ENCODE measurements at regions not wholly inside any gene's neighbourhood (a gene's known extent, or its start where the extent isn't known, plus 50 kb on each side); places are given as distances from the start of the nearest gene placed in this dataset.
"Not testable (repeated sequence)": the region's sequence is repeated elsewhere in the genome, so short reads cannot be mapped to it uniquely, and the experiment has no call there.

- no peak overlapping the region for H3K4me3 ChIP-seq (ENCODE audit: control insufficient read depth in 1 of 2, extremely low read depth in 1 of 2, low read length in 1 of 2)
- no peak overlapping the region for H3K4me3 Mint-ChIP-seq
- DNase-seq (no peak), ATAC-seq (replicated peaks in 1 of 4) (no peak)
- peaks cover 7 to 14% of the 10 kb centered on the region in 2 donors for H3K27me3 Mint-ChIP-seq
- peaks cover 2 to 13% (median 5%) of the 10 kb centered on the region in 3 donors for H3K9me3 Mint-ChIP-seq
- 64% methylated on average over 6 of the region's 7 CpGs for WGBS (ENCODE audit: insufficient coverage)
- no peak overlapping the region for H3K27ac ChIP-seq (ENCODE audit: low read length)
- peaks cover 0 to 5% (median 3%) of the 10 kb centered on the region in 3 donors for H3K4me1 Mint-ChIP-seq
- H3K36me3 ChIP-seq (ENCODE audit: control insufficient read depth in 2 of 2, extremely low read depth in 1 of 2, insufficient read depth in 1 of 2, low read length in 1 of 2), result no peaks in the 10 kb centered on the region
- H3K9me3 ChIP-seq, result no peaks in the 10 kb centered on the region
- no peak overlapping the region for H3K27ac Mint-ChIP-seq
- peaks cover 0 to 27% of the 10 kb centered on the region in 2 experiments for H3K27me3 ChIP-seq (replicated peaks in 1 of 2; ENCODE audit: control insufficient read depth in 2 of 2, extremely low read depth in 1 of 2, insufficient read depth in 2 of 2, low read length in 1 of 2)
- no peaks in the 10 kb centered on the region for H3K36me3 Mint-ChIP-seq
- ChIA-PET POLR2A (no interaction called here), CTCF (no interaction called here)
- peaks cover 0 to 3% of the 10 kb centered on the region in 2 experiments for H3K4me1 ChIP-seq (ENCODE audit: control insufficient read depth in 1 of 2, extremely low read depth in 1 of 2, insufficient read depth in 2 of 2, low read length in 2 of 2)
Observed at GRCh38 chr5:179453616-179454015, 96.7 kb upstream of the RUFY1 start.

- peaks cover 0 to 3% of the 10 kb centered on the region in 2 experiments for H3K4me1 ChIP-seq (ENCODE audit: control insufficient read depth in 1 of 2, extremely low read depth in 1 of 2, insufficient read depth in 2 of 2, low read length in 2 of 2)
- H3K27me3 ChIP-seq (replicated peaks in 1 of 2; ENCODE audit: control insufficient read depth in 2 of 2, extremely low read depth in 1 of 2, insufficient read depth in 2 of 2, low read length in 1 of 2), result peaks cover 0 to 27% of the 10 kb centered on the region in 2 experiments
- no peaks in the 10 kb centered on the region for H3K36me3 ChIP-seq (ENCODE audit: control insufficient read depth in 2 of 2, extremely low read depth in 1 of 2, insufficient read depth in 1 of 2, low read length in 1 of 2)
- H3K9me3 ChIP-seq, result no peaks in the 10 kb centered on the region
- no peak overlapping the region for H3K27ac Mint-ChIP-seq
- ATAC-seq (replicated peaks in 1 of 4) (no peak), DNase-seq (no peak)
- POLR2A ChIA-PET, result no interaction called here
- H3K4me1 Mint-ChIP-seq, result peaks cover 0 to 5% (median 3%) of the 10 kb centered on the region in 3 donors
- H3K9me3 Mint-ChIP-seq, result peaks cover 1 to 12% (median 5%) of the 10 kb centered on the region in 3 donors
- H3K36me3 Mint-ChIP-seq, result no peaks in the 10 kb centered on the region
- CTCF ChIA-PET, result interaction anchor here in 1 of 2 donors (0.5 kb wide), 1 partner anchor 54 kb away, joined by 3 read pairs; no protein-coding TSS in a partner anchor
- H3K27ac ChIP-seq (ENCODE audit: low read length), result no peak overlapping the region
- H3K4me3 Mint-ChIP-seq, result no peak overlapping the region
- H3K27me3 Mint-ChIP-seq, result peaks cover 7 to 14% of the 10 kb centered on the region in 2 donors
- WGBS (ENCODE audit: insufficient coverage), result 86% methylated on average over 20 of the region's 20 CpGs
- no peak overlapping the region for H3K4me3 ChIP-seq (ENCODE audit: control insufficient read depth in 1 of 2, extremely low read depth in 1 of 2, low read length in 1 of 2)
Observed at GRCh38 chr5:179452356-179453230, 97.8 kb upstream of the RUFY1 start.

GRCh38 chr5:179451828-179452196, 98.5 kb upstream of the RUFY1 start:
- CTCF ChIA-PET, result interaction anchor here in 1 of 2 donors (0.5 kb wide), 1 partner anchor 54 kb away, joined by 3 read pairs; no protein-coding TSS in a partner anchor
- Mint-ChIP-seq H3K9me3 (peaks cover 0 to 7% (median 5%) of the 10 kb centered on the region in 3 donors), H3K36me3 (no peaks in the 10 kb centered on the region), H3K4me3 (no peak overlapping the region), H3K4me1 (peaks cover 0 to 5% (median 3%) of the 10 kb centered on the region in 3 donors), H3K27me3 (peaks cover 6 to 14% of the 10 kb centered on the region in 2 donors), H3K27ac (no peak overlapping the region)
- DNase-seq, result no peak
- Histone ChIP-seq H3K36me3 (ENCODE audit: control insufficient read depth in 2 of 2, extremely low read depth in 1 of 2, insufficient read depth in 1 of 2, low read length in 1 of 2) (no peaks in the 10 kb centered on the region), H3K27ac (ENCODE audit: low read length) (no peak overlapping the region), H3K27me3 (replicated peaks in 1 of 2; ENCODE audit: control insufficient read depth in 2 of 2, extremely low read depth in 1 of 2, insufficient read depth in 2 of 2, low read length in 1 of 2) (peaks cover 0 to 27% of the 10 kb centered on the region in 2 experiments), H3K4me3 (ENCODE audit: control insufficient read depth in 1 of 2, extremely low read depth in 1 of 2, low read length in 1 of 2) (no peak overlapping the region), H3K4me1 (ENCODE audit: control insufficient read depth in 1 of 2, extremely low read depth in 1 of 2, insufficient read depth in 2 of 2, low read length in 2 of 2) (peaks cover 0 to 3% of the 10 kb centered on the region in 2 experiments), H3K9me3 (no peaks in the 10 kb centered on the region)
- POLR2A ChIA-PET, result no interaction called here
- no peak for ATAC-seq (replicated peaks in 1 of 4)
- 65% methylated on average over 4 of the region's 4 CpGs for WGBS (ENCODE audit: insufficient coverage)

- ChIA-PET POLR2A (interaction anchor here in 1 of 2 donors (0.6 kb wide), 1 partner anchor 18 kb away, joined by 3 read pairs; no protein-coding TSS in a partner anchor), CTCF (no interaction called here)
- no peak for ATAC-seq (replicated peaks in 1 of 4)
- H3K4me1 ChIP-seq (ENCODE audit: control insufficient read depth in 1 of 2, extremely low read depth in 1 of 2, insufficient read depth in 2 of 2, low read length in 2 of 2), result peaks cover 0 to 2% of the 10 kb centered on the region in 2 experiments
- peaks cover 0 to 5% (median 3%) of the 10 kb centered on the region in 3 donors for H3K4me1 Mint-ChIP-seq
- no peaks in the 10 kb centered on the region for H3K36me3 ChIP-seq (ENCODE audit: control insufficient read depth in 2 of 2, extremely low read depth in 1 of 2, insufficient read depth in 1 of 2, low read length in 1 of 2)
- no peak for DNase-seq
- no peak overlapping the region for H3K27ac ChIP-seq (ENCODE audit: low read length)
- no peaks in the 10 kb centered on the region for H3K9me3 ChIP-seq
- H3K4me3 ChIP-seq (ENCODE audit: control insufficient read depth in 1 of 2, extremely low read depth in 1 of 2, low read length in 1 of 2), result no peak overlapping the region
- H3K27me3 ChIP-seq (replicated peaks in 1 of 2; ENCODE audit: control insufficient read depth in 2 of 2, extremely low read depth in 1 of 2, insufficient read depth in 2 of 2, low read length in 1 of 2), result peaks cover 0 to 27% of the 10 kb centered on the region in 2 experiments
- H3K4me3 Mint-ChIP-seq, result no peak overlapping the region
- H3K36me3 Mint-ChIP-seq, result no peaks in the 10 kb centered on the region
- H3K27me3 Mint-ChIP-seq, result peaks cover 6 to 14% of the 10 kb centered on the region in 2 donors
- 82% methylated on average over 11 of the region's 15 CpGs for WGBS (ENCODE audit: insufficient coverage)
- H3K27ac Mint-ChIP-seq, result no peak overlapping the region
- H3K9me3 Mint-ChIP-seq, result peaks cover 0 to 5% (median 3%) of the 10 kb centered on the region in 3 donors
Observed at GRCh38 chr5:179451114-179451827, 99.1 kb upstream of the RUFY1 start.

- H3K4me3 ChIP-seq (ENCODE audit: control insufficient read depth in 1 of 2, extremely low read depth in 1 of 2, low read length in 1 of 2); H3K4me3 Mint-ChIP-seq; H3K27ac ChIP-seq (ENCODE audit: low read length); H3K27ac Mint-ChIP-seq; ATAC-seq (replicated peaks in 1 of 4); CTCF ChIA-PET; H3K4me1 Mint-ChIP-seq; POLR2A ChIA-PET; H3K9me3 ChIP-seq; H3K9me3 Mint-ChIP-seq; H3K36me3 Mint-ChIP-seq; DNase-seq; H3K4me1 ChIP-seq (ENCODE audit: control insufficient read depth in 1 of 2, extremely low read depth in 1 of 2, insufficient read depth in 2 of 2, low read length in 2 of 2); H3K36me3 ChIP-seq (ENCODE audit: control insufficient read depth in 2 of 2, extremely low read depth in 1 of 2, insufficient read depth in 1 of 2, low read length in 1 of 2): not testable (repeated sequence)
- H3K27me3 ChIP-seq (replicated peaks in 1 of 2; ENCODE audit: control insufficient read depth in 2 of 2, extremely low read depth in 1 of 2, insufficient read depth in 2 of 2, low read length in 1 of 2), result peaks cover 0 to 27% of the 10 kb centered on the region in 2 experiments
- 78% methylated on average over 3 of the region's 4 CpGs for WGBS (ENCODE audit: insufficient coverage)
- H3K27me3 Mint-ChIP-seq, result peaks cover 6 to 14% of the 10 kb centered on the region in 2 donors
Observed at GRCh38 chr5:179449950-179450349, 100.4 kb upstream of the RUFY1 start.

- H3K27ac Mint-ChIP-seq; DNase-seq; CTCF ChIA-PET; ATAC-seq (replicated peaks in 1 of 4); H3K9me3 ChIP-seq; H3K4me1 Mint-ChIP-seq; H3K4me1 ChIP-seq (ENCODE audit: control insufficient read depth in 1 of 2, extremely low read depth in 1 of 2, insufficient read depth in 2 of 2, low read length in 2 of 2); POLR2A ChIA-PET; H3K27ac ChIP-seq (ENCODE audit: low read length); H3K36me3 Mint-ChIP-seq; H3K27me3 Mint-ChIP-seq; H3K4me3 Mint-ChIP-seq; H3K9me3 Mint-ChIP-seq; H3K4me3 ChIP-seq (ENCODE audit: control insufficient read depth in 1 of 2, extremely low read depth in 1 of 2, low read length in 1 of 2); H3K36me3 ChIP-seq (ENCODE audit: control insufficient read depth in 2 of 2, extremely low read depth in 1 of 2, insufficient read depth in 1 of 2, low read length in 1 of 2): not testable (repeated sequence)
- peaks cover 0 to 23% of the 10 kb centered on the region in 2 experiments for H3K27me3 ChIP-seq (replicated peaks in 1 of 2; ENCODE audit: control insufficient read depth in 2 of 2, extremely low read depth in 1 of 2, insufficient read depth in 2 of 2, low read length in 1 of 2)
- no CpG with 5 or more reads among the region's 11 CpGs for WGBS (ENCODE audit: insufficient coverage)
Observed at GRCh38 chr5:179448282-179448681, 102.1 kb upstream of the RUFY1 start.

Data from T-cell (primary cell).